BJ (cell line): ENCODE measurements at regions not wholly inside any gene's neighbourhood (a gene's known extent, or its start where the extent isn't known, plus 50 kb on each side); places are given as distances from the start of the nearest gene placed in this dataset.
"Not testable (repeated sequence)": the region's sequence is repeated elsewhere in the genome, so short reads cannot be mapped to it uniquely, and the experiment has no call there.

Experiments
- CTCF ChIA-PET: fragments of 350-600 bp; formaldehyde crosslinking; extraction: SDS; loops from one replicate; lab custom pipeline; 2021; ENCODE audit warnings: antibody characterized with exemption, inconsistent platforms; lab: Yijun Ruan, JAX
- POLR2A ChIA-PET: fragments of 300-600 bp; sonication (Branson Sonifier 250); formaldehyde crosslinking; extraction: SDS; loops from one replicate; lab custom pipeline; 2021; ENCODE audit warnings: antibody characterized with exemption; lab: Charles Lee
- DNase-seq: peaks from one replicate; pipeline ENCODE4 v3.0.0-alpha.2; 2011; ENCODE audit warnings: low read depth
- H3K27me3 ChIP-seq: 2 replicates; pipeline ENCODE4 v1.6.0; 2011; ENCODE audit warnings: low read length; ENCODE audit not compliant: control insufficient read depth, insufficient read depth
- H3K36me3 ChIP-seq: 2 replicates; pipeline ENCODE4 v1.5.1; 2011; ENCODE audit warnings: low read length; ENCODE audit not compliant: control insufficient read depth, insufficient read depth
- H3K4me3 ChIP-seq: 2 replicates; pipeline ENCODE4 v1.5.1; 2011; ENCODE audit warnings: low read depth, mild to moderate bottlenecking, control low read depth, low read length
- TF ChIP-seq, protein P1 (sequence below): IDR thresholded peaks from 2 replicates; pipeline ENCODE4 v1.5.1; 2011; ENCODE audit warnings: low read depth, mild to moderate bottlenecking, control low read depth, inconsistent platforms, low read length, moderate library complexity; ENCODE audit not compliant: insufficient read depth

DNA sequence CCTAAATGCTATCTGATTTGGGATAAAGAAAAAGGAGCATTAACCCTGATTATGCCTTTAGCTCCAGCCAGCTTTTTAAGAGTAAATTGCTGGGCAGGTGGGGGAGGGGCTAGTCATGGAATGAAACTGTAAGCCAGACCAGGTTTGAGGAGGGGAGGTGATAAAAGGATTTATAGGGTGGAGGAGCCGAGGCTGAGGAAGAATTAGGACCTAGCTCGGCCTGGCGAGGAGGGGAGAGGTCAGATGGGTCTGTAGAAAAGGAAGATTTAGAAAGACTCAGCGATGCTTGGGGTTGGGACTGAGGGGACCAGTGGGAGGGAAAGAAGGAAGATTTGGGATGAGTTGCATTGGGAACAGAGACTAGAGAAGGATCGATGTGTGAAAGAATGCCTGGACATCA is 583.8 kb upstream of the MDGA2 start:
- DNase-seq, H3K4me3 ChIP-seq, CTCF ChIA-PET, H3K36me3 ChIP-seq, POLR2A ChIA-PET, H3K27me3 ChIP-seq: not testable (repeated sequence)

DNA sequence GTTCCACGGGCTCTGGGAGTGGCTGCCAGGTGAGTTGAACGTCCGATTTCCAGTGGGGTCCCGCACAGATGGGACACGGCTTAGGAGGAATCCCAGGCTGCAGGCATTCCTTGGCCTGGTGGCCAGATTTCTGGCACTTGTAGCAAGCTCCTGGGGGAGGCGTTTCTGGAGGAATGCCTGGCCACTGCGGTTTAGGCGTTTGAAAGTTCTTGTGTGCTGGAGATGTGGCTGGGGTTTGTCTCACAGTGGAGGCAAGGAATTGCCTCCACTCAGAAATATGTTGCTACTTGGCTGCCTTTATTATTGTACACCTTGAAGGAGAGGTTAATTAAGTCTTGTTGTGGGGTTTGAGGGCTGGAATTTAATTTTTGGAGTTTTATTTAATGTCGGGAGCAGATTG is 583.3 kb upstream of the MDGA2 start:
- CTCF ChIA-PET, H3K36me3 ChIP-seq, DNase-seq, H3K27me3 ChIP-seq, POLR2A ChIA-PET, H3K4me3 ChIP-seq: not testable (repeated sequence)

DNA sequence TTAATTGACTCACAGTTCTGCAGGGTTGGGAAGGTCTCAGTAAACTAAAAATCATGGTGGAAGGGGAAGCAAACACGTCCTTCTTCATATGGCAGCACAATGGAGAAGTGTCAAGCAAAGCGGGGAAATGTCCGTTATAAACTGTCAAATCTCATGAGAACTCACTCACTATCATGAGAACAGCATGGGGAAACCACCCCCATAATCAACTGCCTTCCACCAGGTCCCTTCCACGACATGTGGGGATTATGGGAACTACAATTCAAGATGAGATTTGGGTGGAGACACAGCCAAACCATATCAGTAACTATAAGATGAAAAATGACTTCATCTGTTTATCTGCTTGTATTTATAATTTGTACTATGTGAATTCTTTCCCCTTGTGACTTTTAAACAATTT is 577.6 kb upstream of the MDGA2 start:
- TF ChIP-seq, protein P1, sequence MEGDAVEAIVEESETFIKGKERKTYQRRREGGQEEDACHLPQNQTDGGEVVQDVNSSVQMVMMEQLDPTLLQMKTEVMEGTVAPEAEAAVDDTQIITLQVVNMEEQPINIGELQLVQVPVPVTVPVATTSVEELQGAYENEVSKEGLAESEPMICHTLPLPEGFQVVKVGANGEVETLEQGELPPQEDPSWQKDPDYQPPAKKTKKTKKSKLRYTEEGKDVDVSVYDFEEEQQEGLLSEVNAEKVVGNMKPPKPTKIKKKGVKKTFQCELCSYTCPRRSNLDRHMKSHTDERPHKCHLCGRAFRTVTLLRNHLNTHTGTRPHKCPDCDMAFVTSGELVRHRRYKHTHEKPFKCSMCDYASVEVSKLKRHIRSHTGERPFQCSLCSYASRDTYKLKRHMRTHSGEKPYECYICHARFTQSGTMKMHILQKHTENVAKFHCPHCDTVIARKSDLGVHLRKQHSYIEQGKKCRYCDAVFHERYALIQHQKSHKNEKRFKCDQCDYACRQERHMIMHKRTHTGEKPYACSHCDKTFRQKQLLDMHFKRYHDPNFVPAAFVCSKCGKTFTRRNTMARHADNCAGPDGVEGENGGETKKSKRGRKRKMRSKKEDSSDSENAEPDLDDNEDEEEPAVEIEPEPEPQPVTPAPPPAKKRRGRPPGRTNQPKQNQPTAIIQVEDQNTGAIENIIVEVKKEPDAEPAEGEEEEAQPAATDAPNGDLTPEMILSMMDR: no peak
- Histone ChIP-seq H3K36me3 (no peaks in the 10 kb centered on the region), H3K4me3 (no peak overlapping the region), H3K27me3 (no peaks in the 10 kb centered on the region)
- CTCF ChIA-PET: no interaction called here
- no peak for DNase-seq
- POLR2A ChIA-PET: no interaction called here

DNA sequence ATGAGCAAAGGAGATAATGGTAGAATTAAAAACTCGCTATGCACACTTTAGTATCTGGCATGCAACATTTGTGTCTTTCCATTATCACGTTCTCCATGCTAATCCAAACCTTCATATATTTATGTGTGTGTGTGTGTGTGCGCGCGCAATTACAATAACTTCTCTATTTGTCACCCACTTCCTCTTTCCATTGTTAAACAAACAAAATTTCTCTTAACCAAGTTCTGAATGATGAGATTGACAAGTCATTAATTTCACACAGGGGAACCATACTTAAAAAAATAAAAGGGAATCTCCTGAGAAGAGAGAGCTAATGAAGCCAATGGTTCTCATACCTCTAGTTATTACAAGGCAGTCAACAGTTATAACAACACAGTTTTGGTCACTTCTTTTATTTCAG is 575.9 kb upstream of the MDGA2 start:
- no peaks in the 10 kb centered on the region for H3K27me3 ChIP-seq
- CTCF ChIA-PET: no interaction called here
- H3K36me3 ChIP-seq: no peaks in the 10 kb centered on the region
- TF ChIP-seq, protein P1: no peak
- no peak for DNase-seq
- POLR2A ChIA-PET: no interaction called here
- H3K4me3 ChIP-seq: no peak overlapping the region

DNA sequence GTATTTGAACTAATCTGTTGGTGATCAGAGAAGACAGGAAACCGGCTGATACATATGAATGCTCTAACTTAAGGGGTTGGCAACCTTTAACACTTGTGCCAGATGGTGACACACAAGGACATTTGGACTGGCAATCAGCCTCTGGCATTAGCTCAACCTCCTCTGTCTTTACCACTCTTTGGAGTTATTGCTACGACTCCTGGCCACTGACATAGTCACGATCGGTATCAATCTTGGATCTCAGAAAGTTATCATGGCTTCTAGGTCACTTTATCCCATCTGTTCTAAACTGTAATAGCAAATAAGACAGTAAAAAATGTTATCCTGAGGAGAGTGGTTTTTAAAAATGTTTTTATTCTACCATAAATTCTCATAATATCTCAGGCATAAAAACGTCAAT is 575.2 kb upstream of the MDGA2 start:
- DNase-seq: no peak
- H3K36me3 ChIP-seq: no peaks in the 10 kb centered on the region
- CTCF ChIA-PET: no interaction called here
- POLR2A ChIA-PET: no interaction called here
- H3K4me3 ChIP-seq: no peak overlapping the region
- no peaks in the 10 kb centered on the region for H3K27me3 ChIP-seq
- TF ChIP-seq, protein P1: no peak

DNA sequence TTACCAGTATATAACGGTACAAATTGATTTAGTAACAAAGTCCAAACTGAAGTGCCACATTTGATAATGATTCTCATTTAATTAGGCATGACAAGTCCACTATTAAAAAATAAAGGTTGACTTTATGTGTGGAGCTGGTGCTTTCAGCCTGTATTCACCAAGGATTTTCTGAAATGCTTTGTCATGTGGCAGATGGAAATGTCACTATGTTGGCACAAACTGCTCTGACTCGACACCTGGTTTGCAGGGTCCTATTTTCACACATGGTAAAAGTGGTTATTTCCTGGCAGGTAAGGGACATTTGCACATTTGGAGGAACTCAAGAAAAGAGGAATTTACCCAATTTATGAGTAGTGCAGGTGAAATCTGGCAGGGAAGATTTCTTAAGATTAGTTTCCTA is 572.6 kb upstream of the MDGA2 start:
- TF ChIP-seq, protein P1: no peak
- ChIA-PET POLR2A (no interaction called here), CTCF (no interaction called here)
- no peak overlapping the region for H3K4me3 ChIP-seq
- no peaks in the 10 kb centered on the region for H3K36me3 ChIP-seq
- DNase-seq: no peak
- no peaks in the 10 kb centered on the region for H3K27me3 ChIP-seq
